ENCODE measurements at regions not wholly inside any gene's neighbourhood (a gene's known extent, or its start where the extent isn't known, plus 50 kb on each side); places are given as distances from the start of the nearest gene placed in this dataset.

- TF ChIP-seq CTCF (IDR thresholded peaks at IDR 0.05): no peak
- TF ChIP-seq POLR2A (IDR thresholded peaks at IDR 0.05): no peak
Measured at GRCh38 chr3:76040946-76041345, 255.6 kb upstream of the ZNF717 start.

Measured in Peyer's patch (tissue), 4 donors.